ENCODE measurements at regions not wholly inside any gene's neighbourhood (a gene's known extent, or its start where the extent isn't known, plus 50 kb on each side); places are given as distances from the start of the nearest gene placed in this dataset.

DNA sequence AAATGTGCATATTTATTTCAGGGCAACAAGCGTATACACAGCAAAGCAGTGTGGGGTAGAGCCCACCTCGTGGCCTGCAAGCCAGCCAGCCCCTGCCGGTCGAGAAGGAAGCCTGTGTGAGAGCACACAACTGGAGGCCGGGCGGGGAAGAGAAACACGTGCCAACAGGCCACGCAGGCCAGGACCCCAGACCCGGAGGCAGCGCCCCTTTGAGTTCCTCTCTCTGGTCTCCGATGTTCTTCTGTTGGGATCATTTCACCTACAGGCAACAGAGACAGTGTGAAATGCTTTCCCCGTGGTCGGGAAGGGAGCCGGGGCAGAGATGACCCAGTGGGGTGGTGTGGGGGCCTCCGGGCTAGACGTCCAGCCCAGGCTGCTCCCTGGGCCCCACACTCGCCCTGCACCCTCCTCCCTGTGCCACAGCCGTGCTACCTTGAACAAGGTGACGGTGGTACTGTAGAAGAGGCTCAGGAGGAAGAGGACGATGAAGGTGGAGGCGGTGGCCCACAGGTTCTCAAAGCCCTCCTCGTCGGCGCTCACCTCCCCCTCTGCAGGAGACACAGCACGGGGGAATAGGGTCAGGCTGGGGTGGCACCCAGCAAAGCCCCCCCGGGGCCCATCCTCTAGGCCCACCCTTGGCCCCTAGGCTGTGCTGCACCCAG, 325.5 kb downstream of the TMEM121 start (continued):
- TF ChIP-seq RBBP5 (IDR thresholded peaks at IDR 0.05; ENCODE audit: borderline replicate concordance, low read depth, low read length), result no peak
- TF ChIP-seq, protein P1, sequence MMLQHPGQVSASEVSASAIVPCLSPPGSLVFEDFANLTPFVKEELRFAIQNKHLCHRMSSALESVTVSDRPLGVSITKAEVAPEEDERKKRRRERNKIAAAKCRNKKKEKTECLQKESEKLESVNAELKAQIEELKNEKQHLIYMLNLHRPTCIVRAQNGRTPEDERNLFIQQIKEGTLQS (IDR thresholded peaks at IDR 0.05; ENCODE audit: insufficient read depth, low read depth, low read length), result no peak
- no peak for TF ChIP-seq SRF (IDR thresholded peaks at IDR 0.05; ENCODE audit: low read depth, low read length)
- TF ChIP-seq RXRA (IDR thresholded peaks at IDR 0.05; ENCODE audit: insufficient read depth, low read depth, low read length), result no peak
- TF ChIP-seq ZNF274 (IDR thresholded peaks at IDR 0.05; ENCODE audit: borderline replicate concordance, extremely low read depth, low read length), result no peak
- TF ChIP-seq CEBPB (IDR thresholded peaks at IDR 0.05; ENCODE audit: low read depth, low read length), result no peak
- TF ChIP-seq KDM5A (IDR thresholded peaks at IDR 0.05; ENCODE audit: low read length), result no peak

All from H1 (cell line).